GM12878 (cell line): ENCODE measurements at regions not wholly inside any gene's neighbourhood (a gene's known extent, or its start where the extent isn't known, plus 50 kb on each side); places are given as distances from the start of the nearest gene placed in this dataset.

Source experiments
- ATAC-seq: fragments of 200-7000 bp; cut with Tn5 transposase; 3 replicates; pipeline ENCODE4 v1.9.1; 2020; ENCODE audit warnings: mild to moderate bottlenecking, moderate library complexity
- BruUV-seq: library from RNA; stranded (reverse); fragments of 400-500 nt; replicated peaks from 2 replicates; lab custom pipeline; 2021; lab: Mats Ljungman, UMichigan
- CTCF ChIA-PET: fragments of 300-600 bp; sonication (Branson Sonifier 250); formaldehyde crosslinking; extraction: SDS; loops from one replicate; lab custom pipeline; 2021; ENCODE audit warnings: inconsistent platforms; lab: Yijun Ruan, JAX
- POLR2A ChIA-PET: fragments of 350-600 bp; formaldehyde crosslinking; extraction: SDS; loops from one replicate; lab custom pipeline; 2021; ENCODE audit warnings: inconsistent platforms; lab: Charles Lee
- RAD21 ChIA-PET: fragments of 300-600 bp; sonication (Branson Sonifier 250); formaldehyde crosslinking; loops from one replicate; lab custom pipeline; 2023; ENCODE audit warnings: antibody characterized with exemption; ENCODE audit not compliant: unreplicated experiment; lab: Charles Lee
- SMC1A ChIA-PET: fragments of 300-600 bp; sonication (Branson Sonifier 250); formaldehyde crosslinking; loops from one replicate; lab custom pipeline; 2023; ENCODE audit not compliant: unreplicated experiment, uncharacterized antibody; lab: Charles Lee
- DNase-seq: peaks from one replicate; pipeline ENCODE4 v3.0.0-alpha.2; 2011; ENCODE audit warnings: low read depth, low spot score
- FAIRE-seq: peaks from 3 replicates; lab custom pipeline; 2011; peaks lifted over from hg19 to GRCh38; lab: Jason Lieb, UNC
- H2AFZ ChIP-seq: 2 replicates; pipeline ENCODE4 v1.6.0; 2011; ENCODE audit warnings: low read depth, low read length, control low read depth; ENCODE audit not compliant: control insufficient read depth
- H3K27ac ChIP-seq: 2 replicates; pipeline ENCODE4 v1.5.1; 2011; ENCODE audit warnings: control low read depth; ENCODE audit not compliant: control insufficient read depth, insufficient read depth
- H3K27me3 ChIP-seq, 2 experiments: replicated peaks in 1 of 2; 2 replicates each; pipeline versions ENCODE4 v1.6.0 to v1.6.1; 2011; ENCODE audit warnings: low read length in 1 of 2; ENCODE audit not compliant: control insufficient read depth in 2 of 2, insufficient read depth in 2 of 2
- H3K36me3 ChIP-seq, 2 experiments: 2 replicates each; pipeline ENCODE4 v1.5.1; 2011; ENCODE audit warnings: low read length in 1 of 2; ENCODE audit not compliant: control insufficient read depth in 2 of 2, insufficient read depth in 2 of 2
- H3K4me1 ChIP-seq: 2 replicates; pipeline ENCODE4 v1.6.1; 2011; ENCODE audit warnings: mild to moderate bottlenecking, low read length, moderate library complexity, mixed read lengths; ENCODE audit not compliant: control insufficient read depth, insufficient read depth
- H3K4me2 ChIP-seq: 2 replicates; pipeline ENCODE4 v1.6.0; 2011; ENCODE audit warnings: control low read depth; ENCODE audit not compliant: control insufficient read depth, insufficient read depth
- H3K4me3 ChIP-seq: fragments of 200-600 bp; sonication (generic); 2 replicates; pipeline ENCODE4 v1.5.1; 2016
- H3K79me2 ChIP-seq: 2 replicates; pipeline ENCODE4 v1.6.0; 2011; ENCODE audit warnings: low read length; ENCODE audit not compliant: control insufficient read depth, insufficient read depth
- H3K9ac ChIP-seq: 2 replicates; pipeline ENCODE4 v1.8.0; 2011; ENCODE audit warnings: low read length, control low read depth, mixed read lengths; ENCODE audit not compliant: control insufficient read depth, insufficient read depth
- H3K9me3 ChIP-seq: replicated peaks from 3 replicates; pipeline ENCODE4 v1.5.1; 2011; ENCODE audit warnings: mild to moderate bottlenecking, low read length; ENCODE audit not compliant: control insufficient read depth, insufficient read depth
- H4K20me1 ChIP-seq: 2 replicates; pipeline ENCODE4 v1.6.0; 2011; ENCODE audit not compliant: control insufficient read depth, insufficient read depth
- ASH2L ChIP-seq: fragments of 300-600, 200-600 bp; sonication (generic); IDR thresholded peaks from 2 replicates; pipeline ENCODE4 v1.6.1; 2017; ENCODE audit warnings: low read depth, mild to moderate bottlenecking, borderline replicate concordance
- ESRRA ChIP-seq: IDR thresholded peaks from 2 replicates; pipeline ENCODE4 v1.6.1; 2012; ENCODE audit warnings: mild to moderate bottlenecking, low read length, improper control_type of control experiment
- HDAC6 ChIP-seq: fragments of 200-600 bp; sonication (generic); IDR thresholded peaks from one replicate; pipeline ENCODE4 v1.8.0; 2017; ENCODE audit warnings: antibody characterized with exemption; ENCODE audit not compliant: unreplicated experiment
- IRF3 ChIP-seq: fragments of 450-650 bp; IDR thresholded peaks from 2 replicates; pipeline ENCODE4 v1.6.1; 2014; ENCODE audit warnings: mild to moderate bottlenecking
- IRF5 ChIP-seq: fragments of 450-650 bp; IDR thresholded peaks from 2 replicates; pipeline ENCODE4 v1.6.1; 2017; ENCODE audit warnings: borderline replicate concordance
- KDM1A ChIP-seq: fragments of 200-600 bp; sonication (generic); IDR thresholded peaks from 2 replicates; pipeline ENCODE4 v1.6.1; 2016; ENCODE audit warnings: borderline replicate concordance
- MLLT1 ChIP-seq: fragments of 450-650 bp; IDR thresholded peaks from 2 replicates; pipeline ENCODE4 v1.6.1; 2016; ENCODE audit warnings: mild to moderate bottlenecking
- YY1 ChIP-seq: IDR thresholded peaks from 2 replicates; pipeline ENCODE4 v1.6.1; 2011; ENCODE audit warnings: low read depth, mild to moderate bottlenecking, low read length
- ZBTB11 ChIP-seq: fragments of 450-650 bp; formaldehyde crosslinking; IDR thresholded peaks from 2 replicates; pipeline ENCODE4 v1.5.0; 2022; ENCODE audit warnings: mild to moderate bottlenecking, missing genetic modification characterization
- WGBS: methylation state at CpG from one replicate; pipeline ENCODE4 v1.1.6; 2016; ENCODE audit warnings: low lambda C conversion rate; ENCODE audit not compliant: insufficient replicate concordance, insufficient coverage; ENCODE audit errors: missing lambda C conversion rate; 5-methylcytosine and 5-hydroxymethylcytosine counted together
- in situ Hi-C: fragments of 300-500 bp; cut with MboI; formaldehyde crosslinking; loops from 9 replicates; pipeline ENCODE4 v1.14.3; 2018; ENCODE audit warnings: mixed read lengths
- intact Hi-C: fragments of 100-400 bp; cut with micrococcal nuclease; formaldehyde crosslinking; loops from one replicate; pipeline ENCODE4 v1.14.2; 2022; ENCODE audit not compliant: unreplicated experiment
- TF ChIP-seq, protein P1 (sequence below): fragments of 450-650 bp; IDR thresholded peaks from 2 replicates; pipeline ENCODE4 v1.6.1; 2016; ENCODE audit warnings: mild to moderate bottlenecking, moderate library complexity, borderline replicate concordance

- CTCF ChIA-PET, result no interaction called here
- no peak overlapping the region for H3K4me2 ChIP-seq
- ATAC-seq (no peak), FAIRE-seq (no peak), DNase-seq (no peak)
- POLR2A ChIA-PET, result no interaction called here
- SMC1A ChIA-PET, result no interaction called here
- H3K9ac ChIP-seq, result no peak overlapping the region
- no peaks in the 10 kb centered on the region for H3K9me3 ChIP-seq
- H3K27me3 ChIP-seq, result peaks cover 0 to 3% of the 10 kb centered on the region in 2 experiments; a peak in 3 of 4 replicates
- no peaks in the 10 kb centered on the region for H3K4me1 ChIP-seq
- H4K20me1 ChIP-seq, result 0 out of 2 replicates have a peak, but pooled peaks cover 4% of the 10 kb centered on the region
- H3K27ac ChIP-seq, result no peak overlapping the region
- H2AFZ ChIP-seq, result no peak overlapping the region
- no TSS peak for BruUV-seq
- H3K4me3 ChIP-seq, result no peak overlapping the region
- RAD21 ChIA-PET, result no interaction called here
- H3K36me3 ChIP-seq, result no peaks in the 10 kb centered on the region
- 22% methylated on average over 6 of the region's 6 CpGs for WGBS
- H3K79me2 ChIP-seq, result no peaks in the 10 kb centered on the region
- intact Hi-C loops (no loop called here), in situ Hi-C loops (no loop called here)
- TF ChIP-seq YY1 (no peak), IRF5 (no peak), ZBTB11 (CRISPR knock-in tag) (no peak), HDAC6 (no peak), ASH2L (no peak), KDM1A (no peak), IRF3 (no peak), ESRRA (no peak), MLLT1 (no peak)
- TF ChIP-seq, protein P1, sequence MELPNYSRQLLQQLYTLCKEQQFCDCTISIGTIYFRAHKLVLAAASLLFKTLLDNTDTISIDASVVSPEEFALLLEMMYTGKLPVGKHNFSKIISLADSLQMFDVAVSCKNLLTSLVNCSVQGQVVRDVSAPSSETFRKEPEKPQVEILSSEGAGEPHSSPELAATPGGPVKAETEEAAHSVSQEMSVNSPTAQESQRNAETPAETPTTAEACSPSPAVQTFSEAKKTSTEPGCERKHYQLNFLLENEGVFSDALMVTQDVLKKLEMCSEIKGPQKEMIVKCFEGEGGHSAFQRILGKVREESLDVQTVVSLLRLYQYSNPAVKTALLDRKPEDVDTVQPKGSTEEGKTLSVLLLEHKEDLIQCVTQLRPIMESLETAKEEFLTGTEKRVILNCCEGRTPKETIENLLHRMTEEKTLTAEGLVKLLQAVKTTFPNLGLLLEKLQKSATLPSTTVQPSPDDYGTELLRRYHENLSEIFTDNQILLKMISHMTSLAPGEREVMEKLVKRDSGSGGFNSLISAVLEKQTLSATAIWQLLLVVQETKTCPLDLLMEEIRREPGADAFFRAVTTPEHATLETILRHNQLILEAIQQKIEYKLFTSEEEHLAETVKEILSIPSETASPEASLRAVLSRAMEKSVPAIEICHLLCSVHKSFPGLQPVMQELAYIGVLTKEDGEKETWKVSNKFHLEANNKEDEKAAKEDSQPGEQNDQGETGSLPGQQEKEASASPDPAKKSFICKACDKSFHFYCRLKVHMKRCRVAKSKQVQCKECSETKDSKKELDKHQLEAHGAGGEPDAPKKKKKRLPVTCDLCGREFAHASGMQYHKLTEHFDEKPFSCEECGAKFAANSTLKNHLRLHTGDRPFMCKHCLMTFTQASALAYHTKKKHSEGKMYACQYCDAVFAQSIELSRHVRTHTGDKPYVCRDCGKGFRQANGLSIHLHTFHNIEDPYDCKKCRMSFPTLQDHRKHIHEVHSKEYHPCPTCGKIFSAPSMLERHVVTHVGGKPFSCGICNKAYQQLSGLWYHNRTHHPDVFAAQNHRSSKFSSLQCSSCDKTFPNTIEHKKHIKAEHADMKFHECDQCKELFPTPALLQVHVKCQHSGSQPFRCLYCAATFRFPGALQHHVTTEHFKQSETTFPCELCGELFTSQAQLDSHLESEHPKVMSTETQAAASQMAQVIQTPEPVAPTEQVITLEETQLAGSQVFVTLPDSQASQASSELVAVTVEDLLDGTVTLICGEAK, result no peak
Observed at GRCh38 chr1:38730511-38731397, 128.8 kb downstream of the RRAGC start.
